Ureter (tissue), 1 donor: ENCODE measurements at regions not wholly inside any gene's neighbourhood (a gene's known extent, or its start where the extent isn't known, plus 50 kb on each side); places are given as distances from the start of the nearest gene placed in this dataset.

ENCODE experiments used
- DNase-seq: peaks from one replicate; pipeline ENCODE4 v3.0.0-alpha.2; 2020; ENCODE audit warnings: low spot score
- donor health status: DM: yes; HTN: yes; CAD: no.

DNA sequence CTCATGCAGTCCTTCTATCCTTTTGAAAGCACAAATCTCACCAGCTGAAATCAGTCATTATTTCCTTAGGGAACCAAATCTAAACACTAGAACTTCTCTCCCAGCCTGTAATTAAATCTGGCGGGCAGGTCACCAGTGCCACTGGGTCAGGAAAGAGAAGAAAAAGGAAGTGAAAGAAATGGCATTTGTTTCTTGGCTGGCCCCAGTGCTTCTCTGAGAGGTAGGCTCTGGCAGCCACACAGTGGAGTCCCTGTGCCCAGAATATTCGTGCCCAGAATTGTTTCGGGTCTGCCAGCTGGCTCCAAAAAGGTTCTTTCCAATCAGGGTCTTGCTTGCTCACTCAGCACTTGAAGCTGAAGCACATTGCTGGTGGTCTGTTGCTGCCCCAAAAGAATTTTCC is 133.9 kb upstream of the MTAP start:
- no peak for DNase-seq

DNA sequence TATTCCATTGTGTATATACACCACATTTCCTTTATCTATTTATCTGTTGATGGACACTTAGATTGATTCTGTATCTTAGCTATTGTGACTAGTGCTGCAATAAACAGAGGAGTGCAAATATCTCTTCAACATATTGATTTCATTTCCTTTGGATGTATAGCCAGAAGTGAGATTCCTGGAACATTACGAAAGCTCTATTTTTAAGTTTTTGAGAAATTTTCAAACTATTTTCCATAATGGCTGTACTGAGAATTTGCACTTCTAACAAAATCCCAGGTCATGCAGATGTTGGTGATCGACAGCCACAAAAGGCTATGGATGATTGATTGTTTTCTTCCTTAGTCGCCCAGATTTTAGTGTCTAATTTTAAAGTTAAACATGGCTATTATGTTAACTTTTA is 132.7 kb upstream of the MTAP start:
- no peak for DNase-seq

DNA sequence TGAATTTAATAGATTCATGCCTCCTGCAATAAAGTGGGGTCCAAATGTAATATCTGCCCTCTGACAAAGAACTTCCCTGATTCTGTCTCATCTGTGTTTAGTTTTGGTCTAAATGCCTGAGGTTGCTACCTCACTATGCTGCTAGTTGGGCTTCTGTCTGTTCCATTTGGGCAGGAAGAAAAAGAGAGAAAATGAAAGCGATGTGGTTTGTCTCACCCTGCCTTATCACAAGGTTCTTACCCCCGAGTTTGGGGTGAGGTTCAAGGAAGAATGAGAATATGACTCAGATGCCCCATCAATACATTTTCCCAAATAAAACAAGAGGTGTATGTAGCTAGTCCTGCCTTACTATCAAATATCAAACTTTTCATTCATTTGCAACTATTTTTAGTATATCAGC is 132.1 kb upstream of the MTAP start:
- no peak for DNase-seq

DNA sequence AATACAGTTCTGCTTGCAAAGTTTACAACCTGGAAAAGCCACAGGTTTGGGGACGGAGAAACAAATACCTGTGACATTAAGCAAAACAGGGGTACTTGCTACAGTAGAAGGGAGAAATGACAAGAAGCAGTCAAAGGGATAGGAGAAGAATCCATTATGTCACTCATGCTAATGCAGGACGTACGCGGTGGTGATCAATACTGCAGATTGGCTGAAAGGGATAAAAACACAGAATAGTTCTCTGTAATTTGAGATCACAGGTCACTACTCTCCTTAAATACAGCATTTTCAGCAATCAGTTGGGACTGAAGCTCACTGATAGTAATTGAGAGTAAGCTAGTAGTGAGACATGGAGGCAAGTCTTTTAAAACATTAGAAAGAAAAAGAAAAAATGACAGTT is 130.3 kb upstream of the MTAP start:
- no peak for DNase-seq

DNA sequence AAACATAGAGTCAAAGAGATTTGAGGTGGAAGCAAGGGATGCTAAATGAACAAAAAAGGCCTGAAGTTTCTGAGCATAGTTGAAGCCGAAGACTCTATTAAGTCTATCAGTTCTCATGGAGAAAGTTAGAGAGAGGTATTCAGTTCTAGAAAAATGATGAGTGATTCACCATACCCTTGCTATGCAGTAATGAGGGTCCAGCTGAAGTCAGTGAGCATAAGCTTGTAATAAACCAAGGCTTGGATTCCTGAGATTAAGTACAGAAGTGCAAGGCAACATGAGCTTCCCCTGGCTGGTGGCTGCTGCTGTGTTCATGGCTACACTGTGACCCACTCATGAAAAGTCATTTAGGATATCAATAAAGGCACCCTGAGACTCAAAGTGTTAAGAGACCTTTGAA is 129.7 kb upstream of the MTAP start:
- DNase-seq, result no peak

DNA sequence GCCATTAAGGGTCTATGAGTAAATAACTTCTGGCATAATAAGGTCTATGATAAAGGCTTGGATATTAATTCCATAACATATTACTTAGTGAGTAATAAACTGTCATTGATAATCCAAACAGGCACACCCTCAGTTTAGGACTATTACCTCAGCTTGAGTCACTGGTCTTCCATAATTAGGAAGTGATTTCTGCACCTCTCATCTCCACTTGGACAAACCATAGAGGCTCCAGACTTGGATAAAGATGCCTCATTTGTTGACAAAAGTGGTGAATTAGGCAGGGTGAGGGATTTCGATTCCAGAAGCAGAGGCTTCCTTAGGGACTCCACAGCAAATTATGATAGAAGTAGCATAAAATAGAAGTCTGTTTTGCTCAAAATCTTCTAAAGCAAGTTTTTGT is 127.5 kb upstream of the MTAP start:
- DNase-seq, result no peak

DNA sequence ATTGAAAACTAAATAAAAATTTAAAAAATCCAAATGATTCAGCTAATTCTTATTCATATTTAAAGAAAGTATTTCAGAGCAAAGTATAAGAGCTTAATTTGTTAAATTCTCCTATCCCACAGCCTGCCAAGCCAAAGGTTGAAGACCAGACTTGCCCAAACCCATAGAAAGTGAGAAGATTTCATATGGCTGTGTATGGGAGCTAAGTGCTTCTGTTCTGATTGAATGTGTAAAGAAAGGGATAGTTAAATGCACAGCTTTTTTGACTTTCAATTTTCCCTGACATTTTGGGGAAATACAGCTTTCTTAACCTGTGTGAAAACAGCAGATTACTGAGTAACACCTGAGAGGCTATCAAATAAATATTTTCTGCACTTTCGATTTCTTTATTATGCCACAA is 125.0 kb upstream of the MTAP start:
- DNase-seq, result no peak

DNA sequence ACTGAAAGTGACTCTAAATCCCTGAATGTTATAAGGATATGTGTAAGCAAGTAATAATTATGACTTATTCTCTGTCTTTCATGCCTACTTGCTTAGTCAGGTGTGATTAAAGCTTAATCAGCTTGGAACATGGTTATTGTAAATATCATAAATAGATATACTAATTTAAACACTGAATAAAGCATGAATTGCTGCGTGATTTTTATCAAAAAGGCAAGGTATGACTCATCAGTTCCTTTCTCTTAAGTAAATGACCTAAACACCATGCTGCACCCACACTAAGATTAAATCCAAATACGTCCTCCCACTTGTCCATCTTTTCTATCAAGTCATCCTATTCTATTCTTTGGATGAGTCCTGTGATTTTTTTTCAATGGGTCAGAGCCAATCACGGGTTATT is 124.6 kb upstream of the MTAP start:
- DNase-seq, result no peak

DNA sequence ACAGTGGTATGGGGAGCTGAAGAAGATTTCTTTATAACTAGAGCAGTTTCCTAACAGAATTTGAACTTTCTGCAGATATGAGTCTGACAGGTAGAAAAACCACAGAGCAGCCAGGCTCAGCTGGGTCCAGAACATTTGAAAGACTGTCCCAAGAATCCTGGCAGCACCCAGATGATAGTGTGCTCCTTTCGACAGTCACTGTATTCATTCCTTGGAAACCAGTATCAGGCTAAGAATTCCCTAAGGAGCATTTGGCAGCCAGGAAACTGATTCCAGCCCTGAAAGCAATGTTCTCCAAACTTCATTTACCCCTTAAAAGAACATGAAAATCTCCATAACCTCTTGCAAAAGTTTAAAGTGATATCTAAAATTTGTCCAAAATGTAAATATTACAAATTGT is 123.0 kb upstream of the MTAP start:
- no peak for DNase-seq

DNA sequence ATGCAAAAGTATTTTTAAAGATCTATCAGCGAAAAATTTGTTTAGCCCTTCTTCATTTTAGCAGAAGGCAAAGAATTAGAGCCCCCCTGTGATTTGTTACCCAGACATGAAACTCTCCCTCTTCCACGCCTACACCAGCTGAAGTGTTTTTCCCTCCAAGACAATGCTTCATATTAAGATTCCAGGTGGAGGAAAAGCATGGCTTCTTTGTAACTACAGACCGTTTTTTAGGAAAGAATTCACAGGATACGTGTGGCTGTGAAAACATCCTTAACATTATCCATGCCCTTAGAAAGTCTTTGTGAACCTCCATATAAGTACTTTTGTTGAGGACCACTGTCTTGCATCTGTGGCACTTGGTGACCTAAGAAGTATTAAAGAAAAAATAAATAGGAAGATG is 121.8 kb upstream of the MTAP start:
- DNase-seq, result no peak

DNA sequence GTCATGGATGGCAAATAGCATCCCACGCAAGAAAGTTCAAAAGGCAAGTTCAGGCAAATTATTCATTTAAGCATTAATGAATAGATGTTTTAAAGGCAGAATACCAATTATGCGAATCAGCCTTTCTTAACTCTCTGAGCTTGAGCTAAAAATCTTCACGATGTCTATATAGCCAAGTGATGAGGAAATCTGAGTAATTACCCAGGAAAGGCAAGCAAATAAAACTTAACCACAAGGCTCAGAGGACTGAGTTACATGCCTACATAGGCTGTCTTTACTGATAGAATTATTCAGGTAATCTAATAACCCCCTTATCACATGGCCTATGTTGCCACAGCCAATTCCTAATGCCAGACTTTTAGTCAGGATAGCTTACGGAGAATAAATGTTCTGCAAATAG is 120.8 kb upstream of the MTAP start:
- no peak for DNase-seq

DNA sequence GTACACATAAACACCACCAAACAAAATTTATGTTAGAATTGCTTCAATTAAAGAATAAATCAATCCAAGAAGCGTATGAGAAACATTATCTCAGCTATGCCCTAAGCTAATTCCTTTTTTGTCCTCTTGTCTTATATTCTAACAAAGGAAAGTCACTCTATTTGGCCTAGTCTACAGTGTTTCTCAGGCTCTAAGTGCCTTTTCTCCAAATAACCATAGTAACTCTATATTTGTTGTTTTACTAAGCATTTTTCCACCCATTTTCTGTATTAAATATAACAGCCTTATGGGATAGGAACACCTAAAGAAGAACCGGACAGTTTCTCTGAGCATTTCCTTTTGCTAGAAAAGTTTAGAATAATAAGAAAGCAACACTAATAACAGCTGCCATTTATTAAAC is 120.1 kb upstream of the MTAP start:
- no peak for DNase-seq

DNA sequence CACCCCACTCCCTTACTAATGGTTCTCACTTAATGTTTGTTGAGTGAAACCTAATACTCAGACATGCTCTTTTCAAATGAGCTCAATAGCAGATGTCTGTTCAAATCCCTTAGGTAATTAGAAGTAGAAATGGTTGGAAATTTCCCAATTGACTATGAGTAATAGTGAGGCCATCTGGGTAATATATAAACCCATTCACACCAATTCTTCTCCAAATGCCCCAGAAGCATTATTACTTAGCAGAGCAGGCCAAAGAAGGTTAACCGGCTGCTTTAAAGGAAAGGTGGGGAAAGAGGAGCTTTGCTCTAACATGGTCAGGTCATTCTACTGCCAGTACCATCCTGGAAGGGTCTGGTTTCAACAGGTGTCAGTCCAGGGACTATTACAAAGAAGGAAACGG is 119.5 kb upstream of the MTAP start:
- DNase-seq, result no peak

DNA sequence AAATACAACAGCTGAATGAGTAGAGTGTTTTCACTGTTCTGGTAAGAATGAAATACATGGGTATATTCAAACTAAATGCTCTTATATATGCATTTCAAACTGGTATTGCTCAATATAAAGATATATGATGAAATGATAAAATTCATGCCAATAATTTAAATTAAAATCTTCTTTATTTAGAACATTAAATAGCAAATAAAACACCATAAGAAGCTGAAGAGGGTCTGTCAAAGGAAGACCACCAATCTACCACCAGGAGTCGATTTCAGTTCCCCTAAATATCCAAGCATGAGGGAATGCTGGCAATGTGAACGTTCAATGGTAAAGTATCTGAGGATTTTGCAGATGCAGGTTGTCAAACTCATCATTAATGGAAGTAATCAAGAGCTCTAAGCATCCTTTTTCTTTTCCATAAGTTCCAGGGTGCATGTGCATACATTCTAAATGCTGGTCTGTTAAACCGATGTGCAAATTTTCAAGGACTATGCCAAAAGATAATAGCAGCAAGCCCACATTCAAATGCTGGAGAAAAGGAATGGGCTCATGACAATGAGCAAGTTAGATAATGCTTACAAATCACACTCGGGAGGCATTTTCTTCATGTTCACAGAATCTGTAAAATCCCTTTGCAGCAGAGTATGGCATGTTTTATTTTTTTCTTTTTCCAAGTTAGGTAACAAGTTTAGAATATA is 118.8 kb upstream of the MTAP start:
- no peak for DNase-seq

DNA sequence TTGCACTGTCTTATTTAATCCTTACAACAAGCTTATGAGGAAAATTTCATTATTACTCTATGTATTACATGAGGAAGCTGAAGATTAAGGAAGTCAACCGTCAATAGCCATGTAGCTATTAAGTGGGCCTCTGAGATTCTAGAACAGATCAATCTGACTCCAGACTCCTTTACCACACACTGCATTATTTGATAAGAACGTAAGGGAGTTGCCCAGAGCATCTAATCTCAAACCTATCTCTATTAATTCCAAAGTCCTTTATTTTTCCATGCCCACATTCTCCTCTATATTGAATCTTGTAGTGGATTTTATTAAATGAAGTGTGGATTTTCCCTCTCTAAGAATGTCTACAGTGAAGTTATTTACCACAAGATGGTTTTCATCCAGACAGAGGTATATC is 118.2 kb upstream of the MTAP start:
- no peak for DNase-seq

DNA sequence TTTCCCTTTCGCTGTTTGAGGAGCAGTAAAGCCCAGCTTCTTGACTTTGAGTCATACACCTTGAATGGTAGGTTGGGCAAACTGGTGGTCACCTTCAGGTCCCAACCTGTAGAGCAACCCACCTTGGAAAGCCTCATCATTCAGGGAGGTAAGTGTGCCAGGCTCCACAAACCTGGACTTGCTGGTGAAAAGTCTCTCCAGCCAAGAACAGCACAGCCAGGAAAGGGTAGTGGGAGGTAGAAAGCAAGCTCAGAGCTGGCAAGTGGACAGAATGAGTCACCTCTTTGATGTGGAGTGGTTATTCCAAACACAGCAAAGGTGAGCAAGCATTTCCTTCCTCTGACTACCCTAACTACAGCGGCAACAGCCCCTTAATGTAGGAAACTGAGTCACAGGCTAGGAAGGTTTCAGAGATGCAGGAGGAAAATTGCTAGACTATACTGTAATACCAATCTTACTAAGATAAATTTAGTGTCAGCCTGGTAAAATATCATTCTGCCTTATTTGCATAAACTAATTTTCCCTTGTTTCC is 117.5 kb upstream of the MTAP start:
- DNase-seq, result peak; percentile 68

DNA sequence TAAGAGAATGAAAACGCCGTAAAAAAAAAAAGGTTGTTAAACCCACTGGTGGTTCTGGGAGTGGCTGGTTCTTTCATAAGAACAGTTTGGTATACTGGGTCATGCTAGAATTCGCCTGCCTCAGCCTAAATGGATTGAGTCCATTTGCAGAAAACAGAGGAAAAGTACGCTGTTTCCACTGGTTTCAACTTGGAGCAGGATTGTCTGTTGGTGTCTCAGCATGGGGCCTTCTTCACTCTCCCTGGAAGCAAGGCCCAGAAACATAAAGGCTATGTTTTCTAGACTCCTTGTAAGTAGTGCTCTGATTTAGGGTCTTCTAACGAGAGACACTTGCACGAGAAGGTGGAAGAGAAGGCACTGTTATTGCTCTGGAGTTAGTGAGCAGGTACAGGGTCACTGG is 116.9 kb upstream of the MTAP start:
- no peak for DNase-seq

DNA sequence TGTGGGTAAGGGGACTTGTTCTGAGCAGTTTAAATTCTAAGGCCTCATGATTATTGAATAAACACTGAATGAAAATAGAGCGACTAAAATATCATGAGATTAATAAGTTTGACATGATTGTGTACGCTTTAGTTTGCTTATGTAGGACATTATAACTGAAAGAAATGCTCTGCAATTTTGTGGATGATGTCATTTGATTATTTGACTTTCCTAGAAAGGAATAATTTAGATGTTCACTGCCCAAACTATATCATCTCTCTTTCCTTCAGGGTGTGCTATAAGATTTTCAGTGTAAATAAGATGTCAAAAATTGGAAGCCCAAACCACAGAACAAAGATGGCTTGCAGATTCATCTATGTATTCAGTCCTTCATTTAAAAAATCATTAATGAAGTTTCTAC is 115.7 kb upstream of the MTAP start:
- DNase-seq, result no peak

DNA sequence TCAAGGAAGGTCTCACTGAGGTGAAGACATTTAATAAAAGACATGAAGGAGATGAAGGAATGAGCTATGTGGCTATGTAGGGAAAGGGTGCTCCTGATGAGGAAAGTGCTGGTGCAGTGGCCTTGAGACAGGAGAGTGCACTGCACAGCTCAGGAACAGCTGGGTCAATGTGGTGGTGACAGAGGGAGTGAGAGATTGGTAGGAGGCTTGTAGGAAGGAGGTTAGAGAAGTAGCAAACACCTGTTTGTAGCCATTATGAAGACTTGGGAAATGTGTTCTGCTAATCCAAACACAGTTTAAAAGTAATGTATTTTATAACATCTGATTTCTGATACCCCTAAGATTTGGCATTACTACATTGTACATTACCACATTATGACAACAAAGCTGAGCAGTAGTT is 115.1 kb upstream of the MTAP start:
- no peak for DNase-seq

DNA sequence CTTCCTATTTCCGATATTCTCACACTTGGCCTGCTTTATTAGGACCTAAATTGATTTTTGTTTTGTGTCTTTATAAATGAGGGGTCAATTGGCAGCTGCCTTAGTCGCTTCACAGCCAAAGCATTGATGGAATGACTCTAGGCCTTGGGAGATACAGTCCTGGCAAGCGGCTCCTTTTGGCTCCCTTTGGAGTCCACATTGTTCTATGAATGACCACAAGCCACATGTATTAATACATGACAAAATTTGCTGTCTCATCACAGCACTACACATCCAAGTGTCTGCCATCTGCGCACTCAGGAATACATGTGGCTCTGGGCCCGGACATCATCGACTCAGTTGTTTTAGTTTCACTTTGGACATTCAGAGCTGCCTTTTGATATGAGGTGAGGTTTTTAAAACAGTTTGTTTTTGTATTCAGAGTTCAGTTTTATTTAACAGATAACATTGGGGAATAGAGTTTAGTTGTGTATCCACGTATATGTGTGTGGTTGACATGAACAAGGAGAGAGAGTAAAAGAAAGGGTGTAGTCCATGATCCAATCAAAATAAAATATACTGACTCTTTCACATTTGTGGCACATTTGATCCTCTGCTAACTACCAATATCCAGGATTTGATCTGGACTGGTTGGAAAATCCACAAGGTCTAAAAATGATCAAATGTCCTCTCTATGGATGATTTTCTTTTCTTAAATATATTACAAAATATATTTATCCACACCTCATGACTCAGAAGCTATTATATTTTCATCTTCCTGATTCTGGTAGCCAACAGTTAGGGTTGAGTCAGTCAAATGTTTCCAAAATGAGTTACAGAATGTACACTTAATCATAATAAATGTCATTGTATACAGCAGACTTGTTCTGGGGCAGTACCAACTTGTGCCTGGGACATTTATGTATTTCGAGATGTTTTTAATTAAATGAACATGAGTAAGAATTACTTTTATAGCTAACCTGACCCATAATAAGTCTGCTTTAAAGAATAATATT is 114.0 kb upstream of the MTAP start:
- DNase-seq, result no peak

DNA sequence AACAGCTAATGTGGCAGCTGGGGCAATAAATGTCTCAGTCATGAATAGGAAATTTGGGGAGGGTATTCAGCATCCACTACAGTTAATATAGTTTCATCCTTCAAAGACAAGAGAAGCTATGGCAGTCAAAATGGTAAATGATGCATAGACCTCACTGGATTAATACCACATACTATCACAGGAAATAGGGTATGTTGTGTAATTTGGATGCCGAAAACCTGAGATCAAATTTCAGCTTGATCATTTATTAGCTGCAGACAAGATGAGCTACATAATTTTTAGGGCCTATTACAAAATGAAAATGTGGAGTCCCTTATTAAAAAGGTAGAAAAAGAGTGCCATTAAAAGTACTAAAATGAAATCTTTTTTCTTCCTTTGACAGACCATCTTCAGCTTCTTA is 112.6 kb upstream of the MTAP start:
- DNase-seq, result no peak

DNA sequence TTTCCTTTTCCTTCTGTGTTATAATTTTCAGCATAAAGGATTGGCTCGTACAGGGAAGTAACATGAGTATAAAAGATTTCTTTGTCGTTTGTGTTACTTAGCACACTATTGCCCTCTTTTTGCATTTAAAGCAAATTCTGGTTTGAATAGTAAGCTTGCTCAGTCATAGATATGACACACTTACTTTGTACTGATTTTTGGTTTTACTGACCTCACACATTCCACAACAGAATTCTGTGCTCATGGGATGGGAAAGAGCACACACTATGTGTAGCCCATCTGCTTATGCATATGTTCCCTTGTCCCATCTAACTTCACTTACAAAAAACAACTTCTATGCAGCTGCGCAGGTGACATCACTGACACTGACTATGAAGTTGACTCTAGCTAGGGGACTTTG is 111.9 kb upstream of the MTAP start:
- no peak for DNase-seq

DNA sequence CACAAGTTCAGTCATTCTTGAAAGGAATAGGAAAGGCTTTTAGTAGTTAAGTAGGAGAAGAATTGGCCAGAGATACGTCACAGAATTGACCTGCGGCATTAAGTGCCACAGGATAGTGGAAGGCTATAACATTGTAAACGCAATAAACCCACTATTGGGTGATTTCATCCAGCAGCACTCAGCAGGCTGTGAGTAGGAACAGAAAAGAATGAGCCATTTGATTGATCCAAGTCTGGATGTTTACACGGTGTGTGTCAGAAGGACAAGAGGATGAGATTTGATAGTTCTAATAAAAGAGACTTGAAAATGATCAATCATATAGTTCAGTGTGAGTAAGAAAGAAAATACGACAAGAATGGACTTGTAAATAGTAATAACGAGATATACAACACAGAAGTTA is 110.0 kb upstream of the MTAP start:
- no peak for DNase-seq
